Keratinocyte (primary cell): ENCODE measurements at regions not wholly inside any gene's neighbourhood (a gene's known extent, or its start where the extent isn't known, plus 50 kb on each side); places are given as distances from the start of the nearest gene placed in this dataset.

Experiments used
- CTCF ChIP-seq, 3 experiments: IDR thresholded peaks in 1 of 3; conservative IDR thresholded peaks in 1 of 3; optimal IDR thresholded peaks in 1 of 3; 2 replicates in 2 of 3; 3 replicates in 1 of 3; pipeline versions ENCODE3 to v1.5.1; 2011; ENCODE audit warnings: low read length in 3 of 3, mild to moderate bottlenecking in 3 of 3, moderate library complexity in 2 of 3, control low read depth in 1 of 3, inconsistent platforms in 1 of 3; ENCODE audit not compliant: insufficient read depth in 2 of 3; ENCODE audit errors: extremely low read depth in 1 of 3
- EZH2 ChIP-seq: IDR thresholded peaks from one replicate; pipeline ENCODE4 v1.6.1; 2012; ENCODE audit warnings: inconsistent platforms, mild to moderate bottlenecking, low read length, moderate library complexity

GRCh38 chr3:164550857-164551256 lies 527.4 kb downstream of the SI start:
- TF ChIP-seq CTCF (optimal IDR thresholded peaks at IDR 0.05 in 1 of 3, IDR thresholded peaks at IDR 0.05 in 1 of 3, conservative IDR thresholded peaks at IDR 0.05 in 1 of 3; ENCODE audit: extremely low read depth in 1 of 3, insufficient read depth in 2 of 3, low read length in 3 of 3) (no peak), EZH2 (no peak)
